SIG-M5 (cell line): ENCODE measurements at regions not wholly inside any gene's neighbourhood (a gene's known extent, or its start where the extent isn't known, plus 50 kb on each side); places are given as distances from the start of the nearest gene placed in this dataset.

ENCODE experiments used
- DNase-seq: peaks from one replicate; lab custom pipeline; 2025; lab: John Stamatoyannopoulos, UW

- DNase-seq, result no peak
Observed at GRCh38 chr1:221812088-221812752, 70.3 kb upstream of the DUSP10 start.

- no peak for DNase-seq
Observed at GRCh38 chr1:221810406-221810805, 68.5 kb upstream of the DUSP10 start.

GRCh38 chr1:221809091-221810029, 67.5 kb upstream of the DUSP10 start:
- DNase-seq, result no peak

- no peak for DNase-seq
Observed at GRCh38 chr1:221806984-221807383, 65.1 kb upstream of the DUSP10 start.

GRCh38 chr1:221806236-221806635, 64.3 kb upstream of the DUSP10 start:
- DNase-seq, result no peak

- no peak for DNase-seq
Observed at GRCh38 chr1:221805121-221805520, 63.2 kb upstream of the DUSP10 start.

GRCh38 chr1:221804303-221804702, 62.4 kb upstream of the DUSP10 start:
- no peak for DNase-seq

- DNase-seq, result no peak
Observed at GRCh38 chr1:221801773-221802516, 60.1 kb upstream of the DUSP10 start.

GRCh38 chr1:221801251-221801661, 59.4 kb upstream of the DUSP10 start:
- DNase-seq, result no peak

GRCh38 chr1:221800831-221801230, 58.9 kb upstream of the DUSP10 start:
- no peak for DNase-seq

- no peak for DNase-seq
Observed at GRCh38 chr1:221797506-221797905, 55.6 kb upstream of the DUSP10 start.

- DNase-seq, result no peak
Observed at GRCh38 chr1:221796700-221797099, 54.8 kb upstream of the DUSP10 start.

GRCh38 chr1:221795380-221795779, 53.5 kb upstream of the DUSP10 start:
- no peak for DNase-seq

GRCh38 chr1:221794935-221795334, 53.0 kb upstream of the DUSP10 start:
- DNase-seq, result no peak

- DNase-seq, result no peak
Observed at GRCh38 chr1:221794079-221794670, 52.3 kb upstream of the DUSP10 start.

- DNase-seq, result no peak
Observed at GRCh38 chr1:221793439-221794078, 51.7 kb upstream of the DUSP10 start.

- DNase-seq, result no peak
Observed at GRCh38 chr1:221791846-221792245, 50.0 kb upstream of the DUSP10 start.
